HG03469 (cell line): ENCODE measurements at regions not wholly inside any gene's neighbourhood (a gene's known extent, or its start where the extent isn't known, plus 50 kb on each side); places are given as distances from the start of the nearest gene placed in this dataset.

Experiments
- ATAC-seq: cut with Tn5 transposase; IDR thresholded peaks from one replicate; pipeline ENCODE4 v1.9.1; 2021; ENCODE audit warnings: mild to moderate bottlenecking, moderate library complexity, moderate number of reproducible peaks; ENCODE audit not compliant: unreplicated experiment

- ATAC-seq, result no peak
Observed at GRCh38 chr2:16167451-16167861, 227.1 kb downstream of the MYCN start.

GRCh38 chr2:16166327-16166981 is 226.1 kb downstream of the MYCN start:
- ATAC-seq, result no peak

GRCh38 chr2:16165518-16166326 is 225.4 kb downstream of the MYCN start:
- ATAC-seq, result no peak

- no peak for ATAC-seq
Observed at GRCh38 chr2:16162491-16163040, 222.2 kb downstream of the MYCN start.

GRCh38 chr2:16161768-16162490 is 221.6 kb downstream of the MYCN start:
- no peak for ATAC-seq

GRCh38 chr2:16161085-16161565 is 220.8 kb downstream of the MYCN start:
- ATAC-seq, result no peak

GRCh38 chr2:16160281-16161084 is 220.1 kb downstream of the MYCN start:
- ATAC-seq, result no peak

- ATAC-seq, result no peak
Observed at GRCh38 chr2:16156411-16156810, 216.1 kb downstream of the MYCN start.

- no peak for ATAC-seq
Observed at GRCh38 chr2:16155766-16156165, 215.4 kb downstream of the MYCN start.

GRCh38 chr2:16155366-16155765 is 215.0 kb downstream of the MYCN start:
- ATAC-seq, result no peak

GRCh38 chr2:16154501-16155280 is 214.3 kb downstream of the MYCN start:
- no peak for ATAC-seq

GRCh38 chr2:16154061-16154460 is 213.7 kb downstream of the MYCN start:
- ATAC-seq, result no peak

GRCh38 chr2:16153754-16154035 is 213.3 kb downstream of the MYCN start:
- no peak for ATAC-seq

GRCh38 chr2:16152928-16153753 is 212.8 kb downstream of the MYCN start:
- no peak for ATAC-seq

GRCh38 chr2:16152071-16152927 is 211.9 kb downstream of the MYCN start:
- no peak for ATAC-seq

- no peak for ATAC-seq
Observed at GRCh38 chr2:16151651-16152050, 211.3 kb downstream of the MYCN start.

GRCh38 chr2:16151281-16151570 is 210.9 kb downstream of the MYCN start:
- no peak for ATAC-seq
